HL-60/S4 treated with phorbol 12-myristate 13-acetate at 8.2 ng/mL for 4 days and 3 days (cell line): ENCODE measurements at regions not wholly inside any gene's neighbourhood (a gene's known extent, or its start where the extent isn't known, plus 50 kb on each side); places are given as distances from the start of the nearest gene placed in this dataset.
"Not testable (repeated sequence)": the region's sequence is repeated elsewhere in the genome, so short reads cannot be mapped to it uniquely, and the experiment has no call there.

Experiments
- in situ Hi-C: fragments of 300-500 bp; cut with MboI; formaldehyde crosslinking; loops from 2 replicates; pipeline ENCODE4 v1.15.0; 2022; ENCODE audit warnings: low sequenced_read_pairs

- in situ Hi-C loops, result no loop called here
Observed at GRCh38 chr2:57674025-57674424, 372.6 kb upstream of the VRK2 start.

GRCh38 chr2:57674743-57675142 is 371.9 kb upstream of the VRK2 start:
- in situ Hi-C loops, result no loop called here

- in situ Hi-C loops, result no loop called here
Observed at GRCh38 chr2:57677296-57677695, 369.3 kb upstream of the VRK2 start.

DNA sequence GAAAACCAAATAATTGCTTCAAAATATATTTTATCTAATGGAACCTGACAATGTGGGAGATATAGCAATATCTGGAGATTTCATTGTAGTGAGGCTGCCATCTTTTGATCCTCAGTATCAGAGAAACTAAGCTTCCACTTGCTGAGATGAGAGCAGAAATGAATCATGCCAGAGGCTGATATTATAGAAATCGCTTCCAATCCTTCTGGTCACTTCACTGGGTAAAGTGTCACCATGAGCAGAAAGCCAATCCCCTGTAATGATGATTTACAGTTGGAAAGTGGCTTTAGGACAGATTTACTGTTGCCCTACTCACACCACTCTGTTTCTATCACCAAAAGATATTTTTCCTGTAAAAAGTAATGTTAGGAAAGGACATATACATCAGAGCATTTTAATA is 365.0 kb upstream of the VRK2 start:
- in situ Hi-C loops, result no loop called here

- in situ Hi-C loops, result no loop called here
Observed at GRCh38 chr2:57685032-57685431, 361.6 kb upstream of the VRK2 start.

DNA sequence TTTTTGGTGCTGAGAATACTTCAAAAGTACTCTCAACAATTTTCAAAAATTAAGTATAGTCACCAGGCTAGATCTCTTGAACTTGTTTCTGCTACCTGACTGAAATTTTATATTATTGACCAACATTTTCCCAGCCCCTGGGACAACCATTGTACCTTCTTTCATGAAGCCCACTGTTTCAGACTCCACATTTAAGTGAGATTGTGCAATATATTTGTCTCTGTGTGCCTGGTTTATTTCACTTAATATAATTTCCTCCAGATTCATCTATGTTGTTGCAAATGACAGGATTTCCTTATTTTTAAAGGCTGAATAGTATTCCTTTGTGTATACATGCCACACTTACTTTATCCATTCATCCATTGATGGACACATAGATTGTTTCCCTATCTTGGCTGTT is 354.2 kb upstream of the VRK2 start:
- in situ Hi-C loops, result no loop called here

- in situ Hi-C loops, result no loop called here
Observed at GRCh38 chr2:57693177-57693576, 353.4 kb upstream of the VRK2 start.

- in situ Hi-C loops, result no loop called here
Observed at GRCh38 chr2:57693965-57694364, 352.6 kb upstream of the VRK2 start.

GRCh38 chr2:57696016-57696415 is 350.6 kb upstream of the VRK2 start:
- in situ Hi-C loops, result no loop called here

DNA sequence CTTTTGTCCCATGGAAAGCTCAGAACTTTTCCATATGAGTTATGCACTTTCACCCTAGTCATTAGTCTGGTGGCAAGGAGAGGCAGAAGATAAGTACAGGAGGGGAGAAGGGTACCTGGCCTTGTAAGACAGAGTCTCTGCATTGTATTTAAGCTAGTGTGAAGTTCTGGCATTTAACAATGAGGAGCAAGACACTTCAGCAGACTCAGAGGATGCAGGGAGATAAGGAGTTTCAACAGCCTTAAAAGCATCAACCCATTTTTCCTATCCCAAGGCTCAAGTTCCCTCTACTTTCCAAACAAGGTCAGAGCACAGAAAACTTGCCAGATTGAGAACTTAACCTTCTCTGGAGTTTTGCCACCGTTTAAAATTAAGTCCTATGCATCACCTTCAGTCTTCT is 348.2 kb upstream of the VRK2 start:
- in situ Hi-C loops, result no loop called here

DNA sequence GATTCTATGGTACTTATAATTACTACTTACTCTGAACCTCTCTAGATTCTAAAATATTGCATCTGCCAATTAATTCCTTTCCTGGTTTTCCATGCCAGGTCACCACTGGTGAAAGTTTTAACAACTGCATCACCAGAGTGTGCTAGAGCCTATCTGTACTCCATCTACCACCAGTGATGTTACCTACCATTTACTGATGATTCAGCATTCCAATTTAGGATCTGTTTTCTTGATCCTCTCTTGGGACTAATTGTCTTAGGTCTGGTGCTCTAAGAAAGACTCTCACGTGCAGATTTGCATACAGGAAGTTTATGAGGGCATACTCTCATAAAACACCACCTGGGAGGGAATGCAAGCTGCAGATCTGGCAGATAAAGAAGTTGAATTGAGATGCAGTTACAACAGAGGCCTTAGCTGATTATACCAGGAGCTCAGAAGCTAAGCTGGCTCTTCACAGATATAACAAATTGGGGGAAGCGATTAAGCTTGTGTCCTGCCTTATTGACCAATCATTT is 347.6 kb upstream of the VRK2 start:
- in situ Hi-C loops, result no loop called here

- in situ Hi-C loops, result no loop called here
Observed at GRCh38 chr2:57701391-57701791, 345.2 kb upstream of the VRK2 start.

DNA sequence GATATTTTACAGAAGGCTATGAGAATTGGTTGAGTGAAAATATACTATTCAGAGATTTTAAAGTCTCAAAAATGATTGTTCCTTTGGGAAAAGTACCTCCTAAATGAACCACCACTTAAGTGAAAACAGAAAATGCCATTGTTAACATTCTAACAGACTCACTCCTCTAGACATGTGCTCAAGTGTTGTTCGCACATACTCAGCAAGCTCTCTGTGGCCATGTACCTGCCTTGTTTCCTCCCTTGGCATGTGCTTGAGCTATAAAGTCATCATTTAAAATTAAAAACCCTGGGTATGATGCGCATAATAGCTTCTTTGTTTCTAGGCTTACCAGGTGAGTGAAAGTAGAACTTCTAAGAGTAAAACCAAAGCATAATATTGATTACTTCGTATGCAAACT is 343.2 kb upstream of the VRK2 start:
- in situ Hi-C loops, result no loop called here

DNA sequence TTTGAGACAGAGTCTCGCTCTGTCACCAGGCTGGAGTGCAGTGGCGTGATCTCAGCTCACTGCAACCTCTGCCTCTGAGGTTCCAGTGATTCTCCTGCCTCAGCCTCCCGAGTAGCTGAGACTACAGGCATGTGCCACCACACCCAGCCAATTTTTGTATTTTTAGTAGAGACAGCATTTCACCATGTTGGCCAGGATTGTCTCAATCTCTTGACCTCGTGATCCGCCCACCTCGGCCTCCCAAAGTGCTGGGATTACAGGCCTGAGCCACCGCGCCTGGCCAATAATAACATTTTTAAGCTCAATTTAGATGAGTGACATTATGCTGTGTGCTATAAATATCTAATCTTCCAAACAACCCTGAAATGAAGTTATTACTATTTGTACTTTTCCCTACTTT is 338.8 kb upstream of the VRK2 start:
- in situ Hi-C loops, result not testable (repeated sequence)

DNA sequence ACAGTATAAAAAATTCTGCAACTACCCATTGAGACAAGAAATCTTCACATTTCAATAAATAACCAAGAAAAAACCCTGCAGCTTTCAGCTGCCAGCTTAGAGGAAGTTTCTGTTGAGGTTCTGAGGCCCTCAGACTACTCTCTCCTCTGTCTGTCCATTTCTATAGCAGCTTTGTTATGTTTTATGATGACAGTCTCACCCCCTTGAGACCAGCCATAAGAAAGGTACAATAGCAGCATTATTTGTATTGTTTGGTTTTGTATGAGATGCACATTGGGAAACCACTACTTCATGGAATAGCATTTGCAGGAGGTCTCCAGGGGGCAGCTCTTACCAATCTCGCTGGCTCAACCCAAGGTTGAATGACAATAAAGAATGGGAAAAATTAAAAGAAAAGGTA is 334.6 kb upstream of the VRK2 start:
- in situ Hi-C loops, result no loop called here

DNA sequence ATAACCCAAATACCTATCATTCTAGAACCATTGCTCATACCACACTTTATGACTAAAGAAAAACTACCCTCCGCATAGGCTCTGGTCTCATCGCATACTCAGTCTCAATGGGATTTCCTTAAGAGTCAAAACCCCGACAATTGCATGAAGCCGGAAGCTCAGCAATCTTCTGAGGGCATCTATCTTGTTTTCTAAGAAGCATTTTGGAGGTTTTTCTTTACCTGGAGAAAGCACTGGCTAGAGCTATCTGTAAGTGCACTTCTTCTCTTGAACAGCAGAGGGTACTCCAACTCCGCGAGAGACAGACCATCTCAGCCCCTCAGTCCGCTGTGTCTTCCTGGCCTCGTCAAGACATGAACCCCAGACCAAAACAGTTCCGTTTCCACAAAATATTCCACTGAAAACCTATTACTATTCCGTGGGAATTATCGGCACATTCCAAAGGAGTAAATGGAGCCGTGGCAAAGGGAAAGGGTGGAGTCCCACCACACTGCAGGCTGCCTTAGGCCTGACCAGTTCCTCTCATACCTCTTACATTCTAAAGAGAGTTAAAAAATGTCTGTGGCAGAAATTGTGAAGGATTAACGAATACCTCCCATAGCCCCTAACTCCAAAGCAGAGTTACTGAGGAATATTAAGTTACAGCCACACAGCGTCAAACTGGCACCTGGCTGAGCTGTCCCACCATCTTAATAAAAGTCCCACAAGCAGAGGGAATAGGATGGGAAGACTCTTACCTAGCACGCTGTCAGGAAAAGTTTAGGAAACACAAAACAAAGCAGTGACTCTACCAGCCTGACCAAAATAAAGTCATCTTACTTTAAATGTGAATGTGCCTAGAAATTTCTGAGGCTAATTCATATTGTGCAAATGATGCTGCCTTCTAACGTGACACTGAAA is 325.6 kb upstream of the VRK2 start:
- in situ Hi-C loops, result no loop called here

GRCh38 chr2:57725337-57725947 is 321.2 kb upstream of the VRK2 start:
- in situ Hi-C loops, result no loop called here

GRCh38 chr2:57726294-57726693 is 320.3 kb upstream of the VRK2 start:
- in situ Hi-C loops, result no loop called here

GRCh38 chr2:57728691-57729090 is 317.9 kb upstream of the VRK2 start:
- in situ Hi-C loops, result no loop called here

DNA sequence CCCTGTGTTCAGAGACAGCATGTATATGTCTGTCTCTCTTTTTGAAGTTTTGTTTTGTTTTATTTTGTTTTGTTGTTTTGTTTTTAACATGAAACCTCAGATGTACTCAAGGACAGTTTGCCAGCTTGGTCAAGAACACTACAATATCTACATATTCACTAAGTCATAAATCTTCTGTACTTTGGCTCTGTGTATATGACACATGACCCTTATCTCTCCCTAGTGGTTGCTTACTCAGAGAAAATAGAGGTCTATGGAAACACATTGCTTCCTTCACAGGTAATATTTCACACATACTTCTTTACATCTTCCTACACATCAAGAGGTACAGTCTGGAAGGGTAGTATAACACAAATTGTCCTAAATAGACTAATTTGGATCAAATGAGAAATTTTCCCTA is 312.6 kb upstream of the VRK2 start:
- in situ Hi-C loops, result no loop called here

DNA sequence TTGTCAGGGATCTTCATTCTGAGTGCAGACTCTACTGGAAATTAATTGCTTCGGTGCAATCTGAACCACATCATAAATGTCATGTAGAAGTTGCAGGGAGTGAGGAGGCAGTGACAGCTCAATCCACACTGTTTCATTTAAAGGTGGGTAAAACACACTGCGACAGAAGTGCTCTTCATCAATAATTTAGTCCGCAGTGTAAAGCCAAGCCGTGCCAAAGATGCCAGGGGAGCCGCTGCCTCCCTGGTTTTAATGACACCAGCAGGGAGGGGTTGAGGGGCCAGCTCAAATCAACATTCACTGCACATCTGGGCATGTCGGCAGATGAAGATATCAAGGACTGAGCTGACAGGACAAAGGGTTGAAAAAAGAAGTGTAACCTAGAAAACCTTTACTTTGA is 305.7 kb upstream of the VRK2 start:
- in situ Hi-C loops, result no loop called here

GRCh38 chr2:57753636-57754035 is 293.0 kb upstream of the VRK2 start:
- in situ Hi-C loops, result no loop called here
